ENCODE measurements at regions not wholly inside any gene's neighbourhood (a gene's known extent, or its start where the extent isn't known, plus 50 kb on each side); places are given as distances from the start of the nearest gene placed in this dataset.

DNA sequence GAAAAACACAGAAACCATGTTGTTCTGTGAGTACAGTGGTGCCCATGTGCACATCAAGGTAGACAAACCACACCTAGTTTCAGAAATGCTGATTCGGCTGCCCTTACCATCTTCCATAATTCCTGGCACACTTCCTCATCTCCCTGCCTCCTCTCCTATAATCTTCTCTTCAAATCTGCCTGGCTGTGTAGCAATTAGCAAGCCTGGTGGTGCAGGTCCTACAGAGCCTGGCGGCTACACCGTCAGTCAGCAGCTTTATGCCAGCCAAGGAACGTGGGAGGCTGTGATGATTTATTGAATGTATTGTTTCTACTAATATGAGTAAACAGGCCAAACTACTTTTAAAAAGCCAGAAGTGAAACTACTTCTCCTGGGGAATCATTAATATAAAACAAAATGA is 106.8 kb downstream of the SEMA6D start:
- H3K4me1 ChIP-seq: no peaks in the 10 kb centered on the region

DNA sequence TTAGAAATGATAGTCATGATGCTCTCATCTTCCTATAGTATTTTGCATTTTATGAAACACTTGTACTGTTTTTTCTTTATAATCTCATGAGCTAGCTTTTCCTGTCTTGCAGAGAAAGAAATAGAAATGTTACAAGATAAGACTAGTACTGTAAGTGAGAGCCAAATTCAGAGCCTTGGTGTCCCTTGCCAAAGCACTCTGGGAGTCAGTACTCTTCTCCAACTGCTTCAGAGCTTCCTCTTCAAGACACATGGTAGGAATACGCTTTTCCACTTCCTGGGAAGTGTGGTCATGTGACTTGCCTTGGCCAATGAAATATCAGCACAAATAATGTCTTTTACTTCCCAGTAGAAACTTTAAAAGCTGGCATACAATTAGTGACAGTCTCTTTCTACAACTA is 112.4 kb downstream of the SEMA6D start:
- Histone ChIP-seq H3K36me3 (no peaks in the 10 kb centered on the region), H3K9me3 (no peaks in the 10 kb centered on the region), H3K27ac (no peak overlapping the region), H3K4me1 (no peaks in the 10 kb centered on the region), H3K4me3 (no peak overlapping the region), H3K27me3 (no peaks in the 10 kb centered on the region), H3K9ac (ENCODE audit: low read depth in 2 of 2, low read length in 2 of 2) (no peak overlapping the region)
- intact Hi-C loops (cut with DNase I): no loop called here
- TF ChIP-seq, protein P1, sequence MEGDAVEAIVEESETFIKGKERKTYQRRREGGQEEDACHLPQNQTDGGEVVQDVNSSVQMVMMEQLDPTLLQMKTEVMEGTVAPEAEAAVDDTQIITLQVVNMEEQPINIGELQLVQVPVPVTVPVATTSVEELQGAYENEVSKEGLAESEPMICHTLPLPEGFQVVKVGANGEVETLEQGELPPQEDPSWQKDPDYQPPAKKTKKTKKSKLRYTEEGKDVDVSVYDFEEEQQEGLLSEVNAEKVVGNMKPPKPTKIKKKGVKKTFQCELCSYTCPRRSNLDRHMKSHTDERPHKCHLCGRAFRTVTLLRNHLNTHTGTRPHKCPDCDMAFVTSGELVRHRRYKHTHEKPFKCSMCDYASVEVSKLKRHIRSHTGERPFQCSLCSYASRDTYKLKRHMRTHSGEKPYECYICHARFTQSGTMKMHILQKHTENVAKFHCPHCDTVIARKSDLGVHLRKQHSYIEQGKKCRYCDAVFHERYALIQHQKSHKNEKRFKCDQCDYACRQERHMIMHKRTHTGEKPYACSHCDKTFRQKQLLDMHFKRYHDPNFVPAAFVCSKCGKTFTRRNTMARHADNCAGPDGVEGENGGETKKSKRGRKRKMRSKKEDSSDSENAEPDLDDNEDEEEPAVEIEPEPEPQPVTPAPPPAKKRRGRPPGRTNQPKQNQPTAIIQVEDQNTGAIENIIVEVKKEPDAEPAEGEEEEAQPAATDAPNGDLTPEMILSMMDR (IDR thresholded peaks at IDR 0.05): no peak
- no peak for DNase-seq

More for the DNA sequence above, 106.8 kb downstream of the SEMA6D start:
- DNase-seq: no peak
- no peak overlapping the region for H3K4me3 ChIP-seq
- TF ChIP-seq, protein P1 (IDR thresholded peaks at IDR 0.05): no peak
- H3K27me3 ChIP-seq: no peaks in the 10 kb centered on the region
- intact Hi-C loops (cut with DNase I): no loop called here
- no peak overlapping the region for H3K9ac ChIP-seq (ENCODE audit: low read depth in 2 of 2, low read length in 2 of 2)
- no peaks in the 10 kb centered on the region for H3K9me3 ChIP-seq
- H3K27ac ChIP-seq: no peak overlapping the region
- H3K36me3 ChIP-seq: no peaks in the 10 kb centered on the region

DNA sequence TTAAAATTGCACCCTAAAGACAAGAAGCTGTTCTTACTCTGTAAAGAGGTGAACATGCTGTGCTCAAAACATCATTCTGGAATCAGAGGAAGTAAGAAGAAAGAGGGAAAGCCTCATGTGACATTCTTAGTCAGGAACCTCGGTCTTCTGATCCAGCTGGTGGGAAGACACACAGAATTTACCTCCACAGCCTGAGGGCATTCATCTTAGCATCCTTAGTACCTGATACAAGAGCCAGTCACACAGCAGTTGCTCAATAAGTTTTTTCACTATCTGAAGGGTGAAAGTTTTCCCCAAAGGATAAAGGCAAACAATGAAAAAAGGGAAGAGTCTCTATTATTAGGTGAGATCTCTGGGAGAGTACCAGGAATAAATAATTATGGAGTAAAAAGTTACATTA is 116.8 kb downstream of the SEMA6D start:
- Histone ChIP-seq H3K9me3 (no peaks in the 10 kb centered on the region), H3K9ac (ENCODE audit: low read depth in 2 of 2, low read length in 2 of 2) (no peak overlapping the region), H3K4me3 (no peak overlapping the region), H3K27ac (no peak overlapping the region), H3K27me3 (no peaks in the 10 kb centered on the region), H3K36me3 (no peaks in the 10 kb centered on the region), H3K4me1 (no peaks in the 10 kb centered on the region)
- intact Hi-C loops (cut with DNase I): no loop called here
- TF ChIP-seq, protein P1 (IDR thresholded peaks at IDR 0.05): no peak
- no peak for DNase-seq

DNA sequence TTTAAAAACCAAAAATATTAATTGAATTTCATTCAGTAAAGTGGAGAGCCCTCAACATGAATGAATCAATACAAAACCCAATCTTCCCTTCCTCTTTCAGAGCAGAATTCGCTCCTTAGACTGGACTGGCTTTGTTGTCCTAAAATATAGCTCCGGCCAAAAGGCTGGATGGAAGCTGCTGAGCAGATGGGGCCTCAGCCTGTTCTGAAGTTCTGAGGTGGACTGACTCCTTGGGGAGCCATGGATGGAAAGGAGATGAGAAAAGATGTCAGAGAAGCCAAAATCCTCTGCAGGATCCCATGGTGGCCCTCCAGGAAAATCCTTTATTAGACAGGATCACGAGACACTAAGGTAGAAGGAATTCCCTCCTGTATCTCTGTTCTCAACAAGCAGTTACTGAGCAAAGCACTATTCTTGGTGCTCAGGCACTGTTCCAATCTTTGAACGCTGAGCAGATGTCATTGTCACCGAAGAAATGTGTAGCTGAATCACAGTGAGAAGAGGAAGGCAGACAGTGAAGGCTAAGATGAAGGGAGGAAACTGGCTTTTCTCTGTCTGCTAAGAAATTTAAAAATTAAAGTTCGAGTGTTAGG is 122.0 kb downstream of the SEMA6D start:
- Histone ChIP-seq H3K4me3 (no peak overlapping the region), H3K27ac (no peak overlapping the region), H3K9ac (ENCODE audit: low read depth in 2 of 2, low read length in 2 of 2) (no peak overlapping the region), H3K4me1 (no peaks in the 10 kb centered on the region), H3K9me3 (no peaks in the 10 kb centered on the region), H3K27me3 (no peaks in the 10 kb centered on the region), H3K36me3 (no peaks in the 10 kb centered on the region)
- DNase-seq: no peak
- TF ChIP-seq, protein P1 (IDR thresholded peaks at IDR 0.05): no peak
- intact Hi-C loops (cut with DNase I): no loop called here

DNA sequence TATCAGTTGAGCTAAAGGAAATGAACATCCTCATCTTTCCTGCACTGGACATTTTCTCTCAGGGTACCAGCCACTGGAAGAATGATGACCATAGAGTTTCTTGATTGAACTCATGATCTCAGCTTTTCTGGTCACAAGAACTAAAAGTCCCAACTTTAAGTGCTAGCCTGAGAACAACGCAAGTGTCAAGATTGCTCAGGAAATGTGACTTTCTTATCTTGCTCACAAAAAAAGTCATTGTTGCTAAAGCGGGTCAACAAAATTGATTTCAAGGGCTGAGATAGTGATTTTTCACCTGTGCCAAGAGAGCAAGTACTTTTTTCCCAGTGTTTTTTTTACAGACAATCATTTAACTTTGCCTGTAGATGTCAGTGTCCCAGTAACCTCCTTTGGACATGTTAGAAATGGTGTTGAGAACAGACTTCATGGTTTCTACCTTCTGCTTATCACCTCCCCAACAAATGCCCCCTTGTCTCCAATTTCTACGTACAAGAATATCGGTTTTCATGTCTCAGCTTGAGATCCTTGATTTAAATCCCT is 125.9 kb downstream of the SEMA6D start:
- no peaks in the 10 kb centered on the region for H3K27me3 ChIP-seq
- DNase-seq: no peak
- H3K4me1 ChIP-seq: no peaks in the 10 kb centered on the region
- intact Hi-C loops (cut with DNase I): no loop called here
- H3K4me3 ChIP-seq: no peak overlapping the region
- no peak overlapping the region for H3K27ac ChIP-seq
- no peaks in the 10 kb centered on the region for H3K9me3 ChIP-seq
- H3K36me3 ChIP-seq: no peaks in the 10 kb centered on the region
- TF ChIP-seq, protein P1 (IDR thresholded peaks at IDR 0.05): no peak
- no peak overlapping the region for H3K9ac ChIP-seq (ENCODE audit: low read depth in 2 of 2, low read length in 2 of 2)
